Embryonic facial prominence (tissue), 1 donor: ENCODE measurements at regions not wholly inside any gene's neighbourhood (a gene's known extent, or its start where the extent isn't known, plus 50 kb on each side); places are given as distances from the start of the nearest gene placed in this dataset.
"Not testable (repeated sequence)": the region's sequence is repeated elsewhere in the genome, so short reads cannot be mapped to it uniquely, and the experiment has no call there.

Source experiments
- DNase-seq: peaks from one replicate; pipeline ENCODE4 v3.0.0-alpha.2; 2016; ENCODE audit errors: extremely low spot score

GRCh38 chr11:82536706-82537105, 197.0 kb downstream of the FAM181B start:
- DNase-seq, result no peak

- DNase-seq, result no peak
These were observed 199.9 kb downstream of the FAM181B start for GRCh38 chr11:82533628-82534327.

DNA sequence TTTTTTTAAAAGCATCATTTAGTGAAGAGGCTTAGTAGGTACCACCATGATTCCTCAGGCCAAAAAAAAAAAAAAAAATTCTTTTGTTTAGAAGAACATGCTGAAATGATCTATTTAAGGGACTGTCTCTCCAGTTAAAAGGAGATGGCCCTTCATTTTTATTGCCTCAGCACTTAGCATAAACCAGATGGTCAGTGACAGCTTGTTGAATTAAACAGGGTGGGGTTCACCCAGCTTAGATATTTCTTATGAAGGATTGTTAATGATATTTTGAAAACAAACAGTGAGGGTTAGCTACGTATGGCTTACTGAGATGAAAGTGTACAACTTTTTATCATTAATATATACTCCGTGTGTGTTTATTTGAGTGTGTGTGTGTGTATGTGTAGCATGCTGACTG, 203.7 kb downstream of the FAM181B start:
- DNase-seq, result no peak

DNA sequence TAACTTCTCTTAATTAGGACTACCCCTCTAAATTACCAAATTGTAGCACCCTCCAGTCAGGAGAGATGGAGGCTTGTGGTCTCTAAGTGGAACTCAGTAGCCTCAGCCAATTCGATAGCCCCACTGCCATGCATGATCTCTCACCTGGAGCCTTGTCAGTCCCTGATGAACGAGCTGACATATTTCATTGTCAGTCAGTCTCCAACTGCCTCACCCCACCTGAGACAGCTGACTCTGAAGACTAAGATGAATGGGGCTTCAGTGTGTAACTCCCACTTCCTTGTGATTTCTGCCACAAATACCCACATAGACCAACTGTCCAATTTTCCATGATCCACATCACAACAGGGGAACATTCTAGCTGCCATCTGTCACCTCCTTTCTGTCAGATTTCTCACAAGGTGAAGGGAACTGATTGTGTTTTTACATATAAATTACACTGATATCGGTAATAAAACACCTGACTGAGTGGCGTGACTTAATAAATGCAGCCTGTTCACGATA, 206.5 kb downstream of the FAM181B start:
- no peak for DNase-seq

DNA sequence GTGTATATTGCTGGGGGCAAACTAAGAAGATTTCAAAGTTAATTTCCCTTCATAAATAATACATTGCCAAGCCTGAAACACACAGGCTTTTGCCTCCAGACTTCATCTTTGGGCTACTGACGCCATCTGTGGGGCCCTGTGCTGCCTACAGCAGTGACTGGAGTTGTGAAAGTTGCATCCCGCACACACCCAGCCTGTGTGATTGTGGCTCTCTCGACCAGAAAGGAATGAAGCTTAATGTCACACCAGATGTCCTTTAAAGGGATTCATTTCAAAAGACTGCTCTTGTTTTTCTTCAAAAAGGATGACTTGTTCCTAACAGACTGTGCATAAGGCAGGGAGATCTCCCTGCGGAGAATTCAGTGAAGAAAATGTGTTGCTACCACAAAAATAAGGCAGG, 210.5 kb downstream of the FAM181B start:
- no peak for DNase-seq

DNA sequence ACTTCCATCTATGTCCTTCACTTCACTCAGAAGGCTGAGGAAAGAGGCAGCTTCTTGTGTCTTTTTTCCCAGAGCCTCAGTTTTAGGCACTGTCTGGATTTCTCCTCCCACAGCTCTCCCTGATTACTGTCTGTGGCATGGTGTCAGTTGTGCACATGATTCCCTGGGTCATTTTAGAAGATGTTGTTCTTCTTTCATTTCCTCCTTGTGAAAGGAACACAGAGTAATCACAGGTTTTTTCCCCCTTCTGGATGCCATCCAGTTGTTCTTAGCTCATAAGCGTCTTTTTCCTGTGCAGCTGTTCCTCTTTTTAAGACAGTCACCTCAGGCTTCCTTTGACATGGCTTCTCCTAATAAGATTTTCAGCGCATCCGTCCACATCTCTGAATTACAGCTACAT, 212.2 kb downstream of the FAM181B start:
- DNase-seq, result no peak

DNA sequence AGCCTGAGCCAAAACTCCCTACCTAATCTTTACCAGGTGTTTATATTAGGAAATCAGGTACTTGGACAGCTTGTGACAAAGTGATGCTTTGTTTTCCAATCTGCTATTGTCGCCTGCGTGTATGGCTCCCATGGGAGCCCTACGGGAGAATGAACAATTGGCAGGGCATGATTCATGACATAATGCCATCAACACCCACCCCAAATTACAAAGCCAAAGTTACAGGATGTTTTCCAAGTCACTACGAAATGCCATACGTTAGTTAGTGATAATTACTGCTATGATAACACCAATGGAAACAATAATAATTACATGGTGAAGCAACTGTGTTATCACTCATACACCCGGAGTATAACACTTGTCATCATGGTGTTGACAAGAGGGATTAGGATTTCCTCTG, 226.4 kb downstream of the FAM181B start:
- DNase-seq, result no peak

DNA sequence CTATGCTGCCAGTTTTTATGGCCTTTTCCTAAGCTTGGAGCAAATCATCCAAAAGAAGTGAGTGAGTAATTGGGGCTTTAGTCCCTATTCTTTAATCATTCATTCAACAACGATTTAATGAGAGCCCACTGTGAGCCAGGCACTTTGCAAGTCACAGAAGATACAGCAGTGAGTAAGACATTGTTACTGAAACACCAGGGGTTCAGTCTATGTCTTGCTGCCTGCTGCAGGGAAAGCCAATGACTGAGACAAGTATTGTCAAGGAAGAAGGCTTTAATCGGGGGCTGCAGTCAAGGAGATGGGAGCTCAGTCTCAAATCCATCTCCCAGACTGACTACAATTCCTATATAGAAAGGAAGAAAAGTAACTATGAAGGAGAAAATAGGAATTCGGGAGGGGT, 228.3 kb downstream of the FAM181B start:
- no peak for DNase-seq

DNA sequence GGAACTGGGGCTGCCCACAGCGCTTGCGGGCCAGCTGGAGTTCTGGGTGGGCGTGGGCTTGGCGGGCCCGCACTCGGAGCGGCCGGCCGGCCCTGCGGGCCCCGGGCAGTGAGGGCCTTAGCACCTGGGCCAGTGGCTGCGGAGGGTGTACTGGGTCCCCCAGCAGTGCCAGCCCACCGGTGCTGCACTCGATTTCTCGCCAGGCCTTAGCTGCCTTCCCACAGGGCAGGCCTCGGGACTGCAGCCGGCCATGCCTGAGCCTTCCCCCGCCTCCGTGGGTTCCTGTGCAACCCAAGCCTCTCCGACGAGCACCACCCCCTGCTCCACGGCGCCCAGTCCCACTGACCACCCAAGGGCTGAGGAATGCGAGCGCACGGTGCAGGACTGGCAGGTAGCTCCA, 232.5 kb downstream of the FAM181B start:
- DNase-seq, result not testable (repeated sequence)

DNA sequence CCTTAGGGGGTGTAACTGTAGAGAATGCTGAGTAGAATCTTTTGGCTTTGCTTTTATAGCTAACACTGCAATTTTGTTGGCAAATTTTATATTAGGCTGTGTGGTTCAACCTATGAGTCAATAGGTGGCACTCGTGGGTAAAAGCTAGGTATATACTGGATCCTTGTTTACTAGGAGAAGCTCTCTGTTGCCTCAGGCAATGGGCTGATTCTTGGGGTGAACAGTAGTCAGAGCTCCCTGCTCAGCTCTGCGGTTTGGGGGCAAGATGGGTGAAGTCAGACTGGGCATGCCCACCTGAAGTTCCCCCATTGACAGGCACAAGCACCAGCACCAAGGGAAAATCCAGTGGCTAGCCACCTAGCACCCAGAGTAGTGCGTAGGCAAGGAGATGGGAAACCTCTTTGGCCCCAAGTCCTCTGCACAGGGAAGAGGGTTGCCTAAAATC, 238.7 kb downstream of the FAM181B start:
- DNase-seq, result no peak

DNA sequence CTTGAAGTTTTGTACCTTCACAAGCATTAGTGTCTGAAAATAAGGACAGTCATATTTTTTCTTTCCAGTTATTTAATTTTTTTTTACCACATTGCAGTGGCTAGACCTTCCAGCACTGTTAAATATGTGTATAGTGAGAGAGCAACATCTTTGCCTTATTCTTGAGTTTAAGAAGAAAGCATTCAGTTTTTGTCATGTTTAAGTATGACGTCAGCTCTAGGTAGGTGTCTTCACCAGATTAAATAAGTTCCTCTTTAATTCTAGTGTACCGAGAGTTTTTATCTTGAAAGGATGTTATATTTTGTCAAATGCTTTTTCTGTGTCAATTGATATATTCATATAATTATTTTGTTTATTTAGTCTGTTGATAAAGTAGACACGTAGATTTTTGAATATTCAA, 258.8 kb downstream of the FAM181B start:
- no peak for DNase-seq

- no peak for DNase-seq
These were observed 268.2 kb downstream of the FAM181B start for GRCh38 chr11:82465481-82465880.

DNA sequence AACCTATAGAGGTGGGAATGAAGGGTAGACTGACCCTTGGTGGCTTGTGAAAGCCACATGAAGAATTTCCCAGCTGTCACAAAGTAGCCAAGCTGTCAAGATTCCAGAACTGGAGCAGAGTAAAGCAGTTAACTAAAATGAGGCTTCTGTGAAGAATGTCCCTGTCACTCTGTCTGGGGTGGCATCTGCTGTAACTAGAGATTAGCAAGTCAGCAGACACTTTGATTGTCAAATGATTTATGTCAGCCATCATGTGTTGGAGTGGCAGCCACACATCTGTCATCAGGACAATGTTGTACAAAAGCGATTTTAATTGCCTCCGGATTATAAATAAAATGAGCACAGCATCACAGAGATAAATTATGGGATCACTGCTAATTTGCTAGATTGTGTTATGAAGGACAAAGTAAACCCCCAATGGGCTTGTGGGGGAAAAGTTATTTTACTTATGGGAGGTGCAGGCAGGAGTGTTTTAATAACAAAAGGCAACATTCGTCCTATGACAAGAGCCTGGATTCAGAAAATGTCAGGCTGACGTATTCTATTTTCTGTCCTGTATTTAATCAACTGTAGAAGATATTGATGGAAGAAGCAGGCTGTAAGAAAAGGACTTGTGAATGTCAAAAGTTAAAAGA, 270.9 kb downstream of the FAM181B start:
- no peak for DNase-seq

GRCh38 chr11:82458761-82459160, 274.9 kb downstream of the FAM181B start:
- DNase-seq, result no peak

- no peak for DNase-seq
These were observed 275.5 kb downstream of the FAM181B start for GRCh38 chr11:82458147-82458546.

DNA sequence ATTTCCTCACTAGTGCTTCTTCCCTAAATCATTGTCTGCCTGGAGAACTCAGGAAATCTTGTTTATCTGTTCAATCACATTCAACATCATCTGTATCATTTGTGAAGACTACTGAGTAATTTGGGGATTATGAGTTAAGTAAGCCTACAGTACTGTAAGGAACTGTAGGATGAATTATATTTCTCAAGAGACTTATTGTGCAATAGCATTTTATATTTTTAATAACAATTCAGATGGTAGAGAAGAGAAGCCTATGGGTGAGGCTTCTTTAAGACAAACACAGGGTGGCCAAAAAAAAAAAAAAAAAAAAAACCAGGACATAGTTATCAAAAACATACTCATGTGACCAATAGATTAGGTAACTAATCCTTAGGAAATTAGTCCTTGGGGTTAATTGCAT, 282.7 kb downstream of the FAM181B start:
- no peak for DNase-seq

- DNase-seq, result no peak
These were observed 327.1 kb downstream of the FAM181B start for GRCh38 chr11:82406611-82407010.

- DNase-seq, result no peak
These were observed 328.2 kb downstream of the FAM181B start for GRCh38 chr11:82405421-82405820.

GRCh38 chr11:82404981-82405380, 328.7 kb downstream of the FAM181B start:
- no peak for DNase-seq

GRCh38 chr11:82403640-82404305, 329.9 kb downstream of the FAM181B start:
- no peak for DNase-seq

DNA sequence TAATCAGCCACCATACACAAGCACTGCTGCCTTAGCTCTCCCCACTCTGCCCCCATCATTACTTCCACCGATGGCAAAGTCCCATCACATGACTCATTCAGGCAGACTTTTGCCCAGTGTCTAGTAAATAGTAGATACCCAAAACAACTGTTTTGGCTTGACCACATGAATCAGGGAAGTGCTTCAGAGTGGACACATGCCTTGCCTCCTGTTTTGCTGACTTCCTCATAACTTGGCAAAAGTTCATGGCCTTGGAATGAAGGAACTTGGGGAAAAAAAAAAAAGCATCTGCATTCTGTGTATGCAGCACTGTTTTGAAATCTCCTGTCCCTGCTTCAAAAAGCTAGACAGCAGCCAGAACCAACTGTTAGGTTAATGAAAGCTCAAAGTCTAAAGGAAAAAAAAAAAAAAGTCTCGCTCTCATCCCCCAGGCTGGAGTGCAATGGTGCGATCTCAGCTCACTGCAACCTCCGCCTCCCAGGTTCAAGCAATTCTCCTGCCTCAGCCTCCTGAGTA, 335.3 kb downstream of the FAM181B start:
- no peak for DNase-seq

GRCh38 chr11:82396639-82397038, 337.0 kb downstream of the FAM181B start:
- not testable (repeated sequence) for DNase-seq

GRCh38 chr11:82384308-82384707, 349.4 kb downstream of the FAM181B start:
- no peak for DNase-seq
